GM12891 (cell line): ENCODE measurements at regions not wholly inside any gene's neighbourhood (a gene's known extent, or its start where the extent isn't known, plus 50 kb on each side); places are given as distances from the start of the nearest gene placed in this dataset.

Experiments used
- DNase-seq: peaks from one replicate; pipeline ENCODE4 v3.0.0; 2011; ENCODE audit warnings: low spot score; ENCODE audit not compliant: insufficient read length
- FAIRE-seq: peaks from 2 replicates; lab custom pipeline; 2011; peaks lifted over from hg19 to GRCh38; lab: Jason Lieb, UNC
- PAX5 ChIP-seq: IDR thresholded peaks from 2 replicates; pipeline ENCODE4 v1.6.1; 2011; ENCODE audit warnings: low read length, moderate library complexity, mild to moderate bottlenecking; ENCODE audit not compliant: insufficient read depth, severe bottlenecking
- POLR2A ChIP-seq: IDR thresholded peaks from 2 replicates; pipeline ENCODE4 v1.6.1; 2011; ENCODE audit warnings: low read depth, low read length, control low read depth
- POLR2AphosphoS5 ChIP-seq: IDR thresholded peaks from 2 replicates; pipeline ENCODE4 v1.6.1; 2011; ENCODE audit warnings: low read depth, low read length, control low read depth
- POU2F2 ChIP-seq: IDR thresholded peaks from 2 replicates; pipeline ENCODE4 v1.6.1; 2011; ENCODE audit warnings: low read depth, mild to moderate bottlenecking, control low read depth, low read length, moderate library complexity
- SPI1 ChIP-seq: IDR thresholded peaks from 2 replicates; pipeline ENCODE4 v1.6.1; 2011; ENCODE audit warnings: low read depth, low read length, control low read depth
- TAF1 ChIP-seq: IDR thresholded peaks from 2 replicates; pipeline ENCODE4 v1.6.1; 2011; ENCODE audit warnings: low read depth, low read length, control low read depth

DNA sequence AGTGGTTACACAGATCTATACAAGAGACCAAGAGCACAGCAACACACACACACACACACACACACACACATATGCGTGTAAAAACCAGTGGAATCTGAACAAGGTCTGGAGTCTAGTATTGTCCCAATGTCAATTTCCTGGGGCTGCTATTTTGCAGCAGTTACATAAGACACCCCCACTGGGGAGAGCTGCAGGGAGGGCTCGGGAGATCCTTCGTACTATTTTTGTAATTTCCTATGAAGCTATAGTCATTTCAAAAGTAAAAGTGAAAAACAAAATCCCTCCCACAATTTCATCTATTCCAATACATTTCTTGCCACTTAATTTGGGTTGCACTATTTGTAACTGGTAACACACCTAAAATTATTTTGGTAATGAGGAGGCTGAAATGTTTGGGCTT lies 68.5 kb downstream of the C16orf95 start:
- DNase-seq (no peak), FAIRE-seq (no peak)
- no peak for TF ChIP-seq POLR2AphosphoS5

DNA sequence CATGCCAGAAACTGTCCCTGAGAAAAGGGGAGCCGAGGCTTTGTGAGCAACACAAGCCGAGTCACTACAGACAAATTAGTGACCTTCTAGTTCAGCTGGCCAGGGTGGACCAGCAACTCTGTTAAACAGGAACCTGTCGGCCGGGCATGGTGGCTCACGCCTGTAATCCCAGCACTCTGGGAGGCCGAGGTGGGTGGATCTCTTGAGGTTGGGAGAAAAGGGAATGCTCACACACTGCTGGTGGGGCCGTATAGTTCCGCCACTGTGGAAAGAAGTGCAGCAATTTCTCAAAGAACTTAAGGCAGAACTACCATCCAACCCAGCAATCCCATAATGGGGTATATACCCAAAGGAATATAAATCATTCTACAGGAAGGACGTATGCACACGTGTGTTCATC lies 67.8 kb downstream of the C16orf95 start:
- no peak for DNase-seq
- TF ChIP-seq SPI1, result no peak
- TF ChIP-seq POLR2A, result no peak
- no peak for TF ChIP-seq POLR2AphosphoS5
- TF ChIP-seq PAX5, result no peak
- no peak for TF ChIP-seq POU2F2
- TF ChIP-seq TAF1, result no peak
- no peak for FAIRE-seq

DNA sequence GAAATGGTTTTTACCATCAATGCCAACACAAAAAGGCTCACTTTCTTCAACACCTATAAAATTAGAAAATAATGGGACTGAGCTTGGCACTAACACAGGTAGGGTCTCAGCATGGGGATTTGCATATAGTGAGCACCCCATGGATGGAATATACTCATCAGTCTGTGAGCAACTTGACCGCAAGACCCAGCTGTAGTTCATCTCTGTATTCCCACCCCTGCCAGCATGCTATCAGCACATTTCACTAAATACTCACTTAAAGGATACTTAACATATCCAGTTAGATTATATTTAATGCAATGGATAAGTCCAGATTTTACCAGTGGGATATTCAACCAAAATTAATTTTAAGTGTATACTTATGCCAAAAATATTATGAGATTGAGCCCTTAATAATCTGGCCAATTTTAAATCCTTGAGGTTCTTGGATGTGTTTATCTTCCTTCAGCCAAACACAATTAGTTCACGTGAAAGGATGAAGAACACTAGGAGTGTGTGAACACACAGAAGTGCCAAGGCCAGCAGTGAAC lies 66.7 kb downstream of the C16orf95 start:
- FAIRE-seq (no peak), DNase-seq (no peak)
- no peak for TF ChIP-seq POLR2AphosphoS5
- no peak for TF ChIP-seq SPI1
- TF ChIP-seq POLR2A, result no peak
- TF ChIP-seq PAX5, result no peak
- TF ChIP-seq POU2F2, result no peak
- TF ChIP-seq TAF1, result no peak

DNA sequence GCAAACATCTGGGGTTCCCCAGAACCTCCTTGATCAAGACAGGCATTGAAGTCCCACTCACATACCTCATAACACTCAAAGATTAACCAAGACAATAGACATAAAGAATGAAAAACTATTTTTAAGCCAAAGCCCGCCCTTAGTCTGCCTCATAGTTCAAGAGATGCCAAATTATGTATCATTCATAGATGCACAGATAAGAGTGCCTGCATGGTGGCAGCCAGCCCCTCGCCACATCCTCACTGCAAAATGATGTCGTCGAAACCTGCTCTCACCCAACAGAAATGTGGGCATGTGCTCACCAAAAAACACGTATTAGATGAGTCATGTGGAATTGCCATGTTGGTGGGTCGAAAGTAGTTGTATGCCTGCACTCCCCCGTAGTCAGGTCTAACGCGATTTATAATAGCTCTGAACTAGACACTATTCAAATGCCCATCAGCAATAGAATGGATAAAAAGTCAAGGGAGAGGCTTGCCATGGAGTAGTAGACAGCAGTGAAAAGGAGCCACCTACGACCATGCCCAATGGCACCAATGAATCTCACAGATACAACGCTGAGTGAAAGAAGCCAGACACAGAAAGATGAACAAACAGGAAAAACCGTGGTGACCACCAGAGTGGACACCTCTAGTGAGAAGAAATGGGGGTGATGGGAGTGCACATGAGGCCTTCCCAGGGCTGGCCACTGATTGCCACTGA lies 64.8 kb downstream of the C16orf95 start:
- FAIRE-seq, result no peak
- DNase-seq, result no peak
- TF ChIP-seq PAX5 (no peak), POLR2A (no peak)
